Midbrain (tissue), 1 donor: ENCODE measurements at regions not wholly inside any gene's neighbourhood (a gene's known extent, or its start where the extent isn't known, plus 50 kb on each side); places are given as distances from the start of the nearest gene placed in this dataset.
A peak's percentile ranks its signal among the peaks of the same experiment; 100 is the strongest.
"Not testable (repeated sequence)": the region's sequence is repeated elsewhere in the genome, so short reads cannot be mapped to it uniquely, and the experiment has no call there.

Source experiments
- DNase-seq: peaks from one replicate; lab custom pipeline; 2025; lab: John Stamatoyannopoulos, UW

DNA sequence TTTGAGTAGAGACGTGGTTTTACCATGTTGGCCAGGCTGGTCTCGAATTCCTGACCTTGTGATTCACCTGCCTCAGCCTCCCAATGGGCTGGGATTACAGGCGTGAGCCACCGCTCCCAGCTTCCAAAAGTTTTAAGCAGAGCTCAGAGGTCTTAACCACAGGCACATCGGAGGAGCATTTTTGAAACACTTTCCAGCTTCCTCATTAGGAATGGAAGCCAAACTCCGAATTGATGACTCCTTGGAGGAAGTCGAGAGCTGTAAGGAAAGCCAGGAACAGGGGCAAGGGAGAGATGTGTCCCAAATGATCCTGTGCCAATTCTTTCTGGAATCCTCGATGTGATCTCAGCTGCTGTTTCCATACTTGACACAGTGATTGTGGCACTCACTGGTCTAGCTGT, 56.2 kb upstream of the CCZ1B start:
- not testable (repeated sequence) for DNase-seq

GRCh38 chr7:6883756-6884155, 57.7 kb upstream of the CCZ1B start:
- DNase-seq, result not testable (repeated sequence)

GRCh38 chr7:6886198-6886597, 60.1 kb upstream of the CCZ1B start:
- no peak for DNase-seq

DNA sequence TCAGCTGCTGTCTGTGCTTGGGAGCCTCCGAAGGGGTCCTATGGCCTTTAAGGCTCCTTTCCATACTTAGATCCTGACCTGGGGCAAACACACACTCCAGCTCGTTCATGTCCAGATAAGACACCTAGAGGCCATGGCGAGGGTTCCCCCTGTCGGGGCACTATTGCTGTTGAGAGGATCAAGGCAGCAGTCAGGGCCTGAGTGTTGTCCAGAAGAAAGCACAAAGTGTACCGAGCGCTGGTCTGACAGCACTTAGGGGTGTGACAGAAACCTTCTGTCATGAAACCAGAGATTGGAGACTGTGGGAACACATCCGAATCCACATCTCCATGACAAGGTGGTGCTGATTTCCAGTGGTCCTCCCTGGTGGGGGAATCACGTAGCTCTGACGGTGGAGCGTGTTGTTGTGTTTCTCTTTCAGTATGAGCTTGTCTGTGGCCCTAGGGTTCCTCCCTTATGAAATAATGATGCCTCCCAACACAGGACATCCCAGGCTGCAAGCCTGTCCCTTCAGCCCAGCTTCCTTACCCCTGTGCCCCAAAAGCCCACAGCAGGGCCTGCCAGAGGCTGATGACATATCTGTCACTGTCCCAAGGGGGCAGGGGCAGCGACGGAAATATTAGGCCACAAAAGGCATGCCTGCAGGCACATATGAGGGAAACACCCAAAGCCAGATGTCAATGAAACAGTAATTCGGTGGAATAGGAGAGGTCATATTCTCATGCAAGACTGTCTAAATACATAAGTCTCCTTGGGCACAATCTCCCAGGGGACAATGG, 62.4 kb upstream of the CCZ1B start:
- DNase-seq, result not testable (repeated sequence)

GRCh38 chr7:6889252-6889812, 63.3 kb upstream of the CCZ1B start:
- DNase-seq, result no peak

- not testable (repeated sequence) for DNase-seq
Measured at GRCh38 chr7:6902097-6902518, 76.0 kb upstream of the CCZ1B start.

- not testable (repeated sequence) for DNase-seq
Measured at GRCh38 chr7:6903289-6903688, 77.2 kb upstream of the CCZ1B start.

DNA sequence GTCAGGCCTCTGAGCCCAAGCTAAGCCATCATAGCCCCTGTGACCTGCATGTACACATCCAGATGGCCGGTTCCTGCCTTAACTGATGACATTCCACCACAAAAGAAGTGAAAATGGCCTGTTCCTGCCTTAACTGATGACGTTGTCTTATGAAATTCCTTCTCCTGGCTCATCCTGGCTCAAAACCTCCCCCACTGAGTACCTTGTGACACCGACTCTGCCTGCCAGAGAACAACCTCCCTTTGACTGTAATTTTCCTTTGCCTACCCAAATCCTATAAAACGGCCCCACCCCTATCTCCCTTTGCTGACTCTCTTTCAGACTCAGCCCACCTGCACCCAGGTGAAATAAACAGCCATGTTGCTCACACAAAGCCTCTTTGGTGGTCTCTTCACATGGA, 77.7 kb upstream of the CCZ1B start:
- not testable (repeated sequence) for DNase-seq

- no peak for DNase-seq
Measured at GRCh38 chr7:6917258-6917657, 91.2 kb upstream of the CCZ1B start.

- DNase-seq, result peak; percentile 2
Measured at GRCh38 chr7:6919169-6919568, 93.1 kb upstream of the CCZ1B start.

DNA sequence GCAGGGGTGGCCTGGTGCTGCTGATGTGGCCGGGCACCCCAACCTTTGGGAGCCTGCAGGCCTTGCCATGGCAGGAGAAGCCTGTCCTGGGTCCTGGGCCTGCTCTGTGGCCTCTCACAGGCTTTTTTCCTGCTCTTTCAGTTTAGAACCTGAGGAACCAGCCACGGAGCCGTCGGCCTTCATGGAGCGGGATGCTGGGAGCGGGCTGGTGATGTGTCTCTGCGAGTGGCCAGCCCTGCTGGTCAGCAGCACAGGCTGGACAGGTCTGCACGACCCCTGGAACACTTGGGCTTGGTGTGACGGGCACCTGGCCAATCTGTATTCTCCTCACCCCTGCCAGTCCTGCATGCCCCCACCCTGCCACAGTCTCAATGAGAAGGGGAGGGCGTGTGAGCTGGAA, 98.4 kb upstream of the CCZ1B start:
- DNase-seq, result not testable (repeated sequence)

- not testable (repeated sequence) for DNase-seq
Measured at GRCh38 chr7:6926193-6927174, 100.4 kb upstream of the CCZ1B start.

- not testable (repeated sequence) for DNase-seq
Measured at GRCh38 chr7:6927643-6928042, 101.6 kb upstream of the CCZ1B start.

- DNase-seq, result not testable (repeated sequence)
Measured at GRCh38 chr7:6929588-6929987, 103.5 kb upstream of the CCZ1B start.

DNA sequence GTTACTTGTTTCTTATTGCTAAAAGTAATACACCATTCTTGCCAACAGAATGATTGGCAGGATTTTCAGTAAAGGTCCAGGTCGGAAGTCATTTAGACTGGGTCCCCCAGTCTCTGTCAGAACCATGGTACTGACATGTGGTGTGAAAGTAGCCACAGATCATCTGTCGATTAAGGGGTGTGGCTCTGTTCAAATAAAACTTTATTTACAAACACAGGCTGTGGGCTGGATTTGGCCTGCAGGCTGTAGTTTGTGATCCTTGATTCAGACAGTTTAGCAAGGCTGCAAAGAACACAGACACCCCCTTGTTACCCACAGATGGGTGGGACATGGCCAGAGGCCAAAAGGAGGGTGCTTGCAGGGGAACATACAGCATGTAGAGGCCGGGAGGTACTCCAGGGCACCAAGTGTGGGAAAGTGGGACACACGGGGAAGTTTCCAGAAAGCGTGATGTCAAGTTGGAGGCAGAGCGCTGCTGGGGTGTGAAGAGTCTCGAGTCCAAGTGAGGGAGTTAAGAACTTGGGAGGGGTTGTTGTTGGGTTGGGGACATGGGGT, 104.1 kb upstream of the CCZ1B start:
- DNase-seq, result not testable (repeated sequence)

GRCh38 chr7:6930787-6931186, 104.7 kb upstream of the CCZ1B start:
- peak; percentile 13 for DNase-seq

DNA sequence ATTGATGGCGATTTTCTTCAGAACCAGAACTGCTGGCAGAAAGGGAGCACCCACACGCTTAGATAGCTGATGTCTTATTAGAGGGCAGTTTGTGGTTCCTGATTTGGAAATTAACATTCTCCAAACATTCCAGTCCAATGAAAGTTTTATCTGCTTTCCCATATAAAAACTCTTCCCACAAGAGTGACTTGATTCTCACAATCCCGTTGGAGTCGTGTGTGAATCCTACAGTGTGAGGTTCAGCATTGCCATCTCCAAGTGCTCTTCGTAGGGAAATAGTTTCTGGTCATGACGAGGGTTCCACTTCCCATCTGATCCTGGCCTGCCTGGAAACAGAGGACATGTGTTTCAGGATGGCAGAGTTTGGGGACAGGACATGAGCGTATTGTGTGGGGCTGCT, 105.4 kb upstream of the CCZ1B start:
- DNase-seq, result not testable (repeated sequence)

DNA sequence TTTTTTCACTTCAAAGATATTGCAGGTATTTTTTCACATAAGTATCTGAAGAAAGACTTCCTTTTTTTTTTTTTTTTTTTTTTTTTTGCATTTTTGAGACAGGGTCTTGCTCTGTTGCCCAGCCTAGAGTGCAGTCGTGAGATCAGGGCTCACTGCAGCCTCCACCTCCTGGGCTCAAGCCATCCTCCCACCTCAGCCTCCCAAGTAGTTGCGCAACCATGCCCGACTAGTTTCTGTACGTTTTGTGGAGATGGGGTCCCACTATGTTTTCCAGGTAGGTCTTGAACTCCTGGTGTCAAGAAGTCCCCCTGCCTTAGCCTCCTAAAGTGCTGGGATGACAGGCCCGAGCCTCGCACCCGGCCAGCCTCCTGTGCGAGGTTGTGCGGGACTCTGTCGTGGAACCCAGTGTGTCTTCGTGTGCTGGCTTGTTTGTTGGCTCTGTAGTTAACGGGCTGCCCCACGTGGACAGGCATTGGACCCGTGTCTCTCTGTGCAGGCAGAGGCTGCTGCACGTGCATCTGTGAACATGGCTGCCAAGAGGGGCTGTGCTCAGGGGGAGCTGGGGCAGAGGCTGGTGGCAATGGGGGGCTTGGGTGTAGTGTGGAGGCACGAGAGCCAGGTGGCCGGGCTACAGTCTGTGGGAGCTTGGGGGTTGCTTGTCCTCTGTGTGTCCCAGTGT, 108.0 kb upstream of the CCZ1B start:
- DNase-seq, result not testable (repeated sequence)

- DNase-seq, result no peak
Measured at GRCh38 chr7:6934981-6935380, 108.9 kb upstream of the CCZ1B start.

GRCh38 chr7:6936626-6937025, 110.6 kb upstream of the CCZ1B start:
- not testable (repeated sequence) for DNase-seq

DNA sequence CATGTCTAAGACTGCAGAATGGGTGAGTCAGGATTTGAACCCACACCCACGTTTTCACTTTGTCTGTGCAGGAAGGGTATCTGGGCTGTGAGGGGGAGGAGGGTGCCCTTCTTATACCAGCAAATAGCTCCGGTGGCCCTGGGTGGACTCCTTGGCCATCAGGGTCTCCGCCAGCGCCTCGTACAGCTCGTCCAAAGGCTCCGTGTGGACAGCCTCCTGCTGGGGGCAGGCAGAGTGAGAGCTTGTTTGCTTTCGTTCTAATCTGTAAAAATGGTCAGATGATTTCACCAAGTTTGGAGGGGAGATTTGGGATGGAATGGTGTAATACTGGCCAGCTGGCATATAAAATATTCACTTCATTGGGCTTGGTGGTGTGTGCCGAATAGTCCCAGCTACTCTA, 111.7 kb upstream of the CCZ1B start:
- not testable (repeated sequence) for DNase-seq
